GM18520 (cell line): ENCODE measurements at regions not wholly inside any gene's neighbourhood (a gene's known extent, or its start where the extent isn't known, plus 50 kb on each side); places are given as distances from the start of the nearest gene placed in this dataset.
"Not testable (repeated sequence)": the region's sequence is repeated elsewhere in the genome, so short reads cannot be mapped to it uniquely, and the experiment has no call there.

Source experiments
- ATAC-seq: cut with Tn5 transposase; IDR thresholded peaks from one replicate; pipeline ENCODE4 v1.9.1; 2021; ENCODE audit not compliant: unreplicated experiment

GRCh38 chr18:11468617-11469016, 140.8 kb upstream of the SLC35G4 start:
- ATAC-seq: no peak

GRCh38 chr18:11468120-11468519, 141.3 kb upstream of the SLC35G4 start:
- no peak for ATAC-seq

DNA sequence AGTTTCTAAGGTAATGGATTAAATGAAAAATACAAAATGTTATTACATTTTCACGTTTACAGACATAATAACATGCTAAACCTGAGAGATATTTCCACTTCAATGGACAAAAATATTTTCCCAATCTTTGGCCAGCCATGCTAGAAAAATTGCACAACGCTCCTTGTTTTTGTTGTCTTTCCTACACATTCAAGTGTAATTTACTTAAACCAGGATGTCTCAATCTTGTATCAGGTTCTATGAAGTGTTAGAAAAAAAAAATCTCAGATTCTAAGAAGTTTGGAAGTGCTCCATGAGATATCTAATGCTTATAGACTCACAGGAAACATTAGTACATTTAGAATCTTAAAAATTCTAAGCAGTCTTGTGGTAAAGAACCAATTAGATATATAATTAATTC, 141.8 kb upstream of the SLC35G4 start:
- ATAC-seq: no peak

GRCh38 chr18:11464129-11464528, 145.3 kb upstream of the SLC35G4 start:
- no peak for ATAC-seq

DNA sequence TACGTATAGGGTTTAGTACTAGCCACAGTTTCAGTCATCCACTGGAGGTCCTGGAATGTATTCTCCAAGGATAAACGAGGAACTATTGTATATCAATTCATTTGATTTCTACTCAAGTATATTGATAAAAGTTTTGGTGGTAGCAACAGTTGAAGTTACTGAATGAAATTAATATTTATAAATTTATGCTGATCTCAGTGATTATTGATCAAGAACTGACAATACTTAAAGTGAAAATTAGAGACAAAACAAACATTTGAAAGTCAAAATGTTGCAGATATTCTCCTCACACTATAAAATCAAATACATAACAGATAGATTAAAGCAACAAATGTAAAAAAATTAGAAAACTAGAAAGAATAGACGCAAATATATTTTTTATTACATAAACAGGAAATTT, 150.9 kb upstream of the SLC35G4 start:
- no peak for ATAC-seq

- ATAC-seq: not testable (repeated sequence)
These were observed 151.5 kb upstream of the SLC35G4 start for GRCh38 chr18:11457853-11458252.

GRCh38 chr18:11454040-11454439, 155.4 kb upstream of the SLC35G4 start:
- ATAC-seq: no peak

DNA sequence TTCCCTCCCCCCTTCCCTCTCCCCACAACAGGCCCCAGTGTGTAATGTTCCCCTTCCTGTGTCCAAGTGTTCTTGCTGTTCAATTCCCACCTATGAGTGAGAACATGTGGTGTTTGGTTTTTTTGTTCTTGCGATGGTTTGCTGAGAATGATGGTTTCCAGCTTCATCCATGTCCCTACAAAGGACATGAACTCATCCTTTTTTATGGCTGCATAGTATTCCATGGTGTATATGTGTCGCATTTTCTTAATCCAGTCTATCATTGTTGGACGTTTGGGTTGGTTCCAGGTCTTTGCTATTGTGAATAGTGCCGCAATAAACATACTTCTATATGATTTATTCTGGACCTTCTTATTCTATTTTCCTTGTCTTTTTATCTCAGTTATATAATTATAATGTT, 165.2 kb upstream of the SLC35G4 start:
- ATAC-seq: not testable (repeated sequence)

DNA sequence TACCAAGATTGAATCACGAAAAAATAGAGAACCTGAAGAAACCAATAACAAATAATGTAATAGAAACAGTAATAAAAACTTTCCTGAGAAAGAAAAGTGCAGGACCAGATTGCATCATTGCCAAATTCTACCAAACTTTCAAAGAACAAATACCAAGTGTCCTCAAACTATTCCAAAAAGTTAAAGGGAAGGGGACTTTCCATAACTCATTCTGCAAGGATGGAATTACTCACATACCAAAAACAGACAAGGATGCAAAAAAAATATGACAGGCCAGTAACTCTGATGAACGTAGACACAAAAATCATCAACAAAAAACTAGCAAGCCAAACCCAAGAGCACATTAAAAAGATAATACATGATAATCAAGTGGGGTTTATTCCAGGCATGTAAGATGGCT, 172.3 kb upstream of the SLC35G4 start:
- no peak for ATAC-seq

GRCh38 chr18:11432360-11432811, 177.0 kb upstream of the SLC35G4 start:
- ATAC-seq: no peak

DNA sequence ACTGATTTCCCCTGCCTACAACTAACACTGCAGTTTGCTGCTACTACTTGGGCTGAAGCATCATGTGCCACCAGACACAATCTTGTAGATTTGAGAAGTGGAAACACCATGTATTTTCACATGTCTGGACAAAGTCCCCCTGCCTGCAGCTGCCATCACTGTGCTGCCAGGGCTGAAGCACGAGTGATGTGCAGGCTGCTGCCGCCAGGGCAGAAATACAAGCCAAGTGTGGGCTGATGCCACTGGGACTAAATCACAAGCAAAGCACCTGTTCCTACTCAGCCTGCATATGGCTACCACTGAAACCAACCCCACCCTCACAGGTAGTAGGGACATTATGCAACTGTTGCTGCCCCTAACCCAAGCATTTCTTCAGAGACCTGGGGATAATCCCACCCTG, 179.5 kb upstream of the SLC35G4 start:
- no peak for ATAC-seq

DNA sequence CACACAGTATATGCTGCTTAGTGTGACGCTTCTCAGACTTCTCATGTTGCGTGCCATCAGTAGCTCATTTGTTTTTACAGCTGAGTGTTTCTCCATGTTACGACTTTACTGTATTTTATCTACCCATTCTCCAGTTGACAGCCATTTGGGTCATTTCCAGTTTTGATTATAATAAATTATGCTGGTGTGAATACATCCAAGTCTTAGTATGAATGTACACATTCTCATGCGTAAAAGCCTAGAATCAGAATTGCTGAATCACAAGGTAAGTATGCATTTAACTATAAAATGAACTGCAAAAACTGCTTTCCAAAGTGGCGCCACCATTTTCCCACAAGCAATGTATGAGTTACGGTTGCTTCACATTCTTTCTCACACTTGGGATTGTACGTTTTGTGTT, 184.2 kb upstream of the SLC35G4 start:
- ATAC-seq: no peak

DNA sequence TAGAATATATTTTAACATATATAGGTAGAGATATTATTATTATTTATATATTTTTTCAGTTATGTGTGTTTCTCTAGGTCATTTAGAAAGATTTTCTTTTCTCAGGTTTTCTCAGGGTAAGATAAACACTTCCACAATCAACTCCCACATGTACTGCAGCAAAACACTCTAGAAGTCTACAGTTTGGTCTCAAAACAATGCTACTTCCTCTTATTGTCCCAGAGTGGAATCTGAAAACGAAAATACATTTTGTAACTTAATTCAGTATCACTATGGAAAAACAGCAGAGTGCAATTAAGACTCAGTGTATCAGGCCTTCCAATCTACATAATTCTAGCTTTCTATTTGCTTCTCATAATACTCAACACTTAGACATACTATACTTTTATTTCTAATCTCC, 190.1 kb upstream of the SLC35G4 start:
- ATAC-seq: no peak

- ATAC-seq: no peak
These were observed 196.6 kb upstream of the SLC35G4 start for GRCh38 chr18:11412811-11413210.

DNA sequence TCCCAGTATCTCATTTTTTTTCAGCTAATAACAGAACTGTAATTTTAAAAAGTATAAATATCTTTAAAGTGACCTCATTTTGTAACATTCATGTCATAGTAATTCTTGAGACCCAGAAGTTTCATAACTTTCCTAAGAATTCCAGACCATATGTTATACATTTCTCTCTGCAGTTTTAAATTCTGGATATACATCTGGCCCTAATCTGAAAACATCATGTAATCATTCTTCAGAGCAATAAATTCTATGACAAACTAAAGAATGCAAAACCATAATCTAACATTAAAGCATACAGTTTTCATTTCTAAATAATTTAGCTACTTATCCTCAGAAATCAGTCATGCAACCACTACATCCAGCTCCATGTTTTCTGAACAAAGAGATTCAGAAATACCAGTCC, 198.3 kb upstream of the SLC35G4 start:
- ATAC-seq: no peak

DNA sequence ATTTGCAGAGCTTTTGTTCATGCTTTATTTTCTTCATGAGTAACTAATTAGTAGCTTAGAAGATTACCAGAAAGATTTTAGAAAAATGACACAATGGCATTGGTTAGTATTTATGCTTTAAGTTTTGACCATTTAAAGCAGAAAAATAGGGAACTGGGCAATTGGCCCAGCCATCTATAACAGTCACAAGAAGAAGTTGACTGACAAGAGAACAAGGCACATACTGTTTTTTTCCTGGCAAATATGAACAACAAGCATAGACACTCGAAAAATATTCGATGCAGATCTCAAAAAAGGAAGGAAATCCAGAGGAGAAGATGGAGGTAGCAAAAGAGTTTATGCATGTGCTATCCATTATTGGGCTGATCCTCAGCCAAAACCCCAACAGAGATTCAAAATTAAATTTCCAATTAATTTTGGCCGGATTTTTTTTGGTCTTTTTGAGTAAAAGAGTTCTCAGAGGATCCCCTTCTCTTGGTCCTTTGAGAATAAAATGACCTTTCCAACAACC, 200.8 kb upstream of the SLC35G4 start:
- ATAC-seq: no peak

GRCh38 chr18:11407940-11408339, 201.5 kb upstream of the SLC35G4 start:
- no peak for ATAC-seq

GRCh38 chr18:11405804-11406203, 203.6 kb upstream of the SLC35G4 start:
- no peak for ATAC-seq

DNA sequence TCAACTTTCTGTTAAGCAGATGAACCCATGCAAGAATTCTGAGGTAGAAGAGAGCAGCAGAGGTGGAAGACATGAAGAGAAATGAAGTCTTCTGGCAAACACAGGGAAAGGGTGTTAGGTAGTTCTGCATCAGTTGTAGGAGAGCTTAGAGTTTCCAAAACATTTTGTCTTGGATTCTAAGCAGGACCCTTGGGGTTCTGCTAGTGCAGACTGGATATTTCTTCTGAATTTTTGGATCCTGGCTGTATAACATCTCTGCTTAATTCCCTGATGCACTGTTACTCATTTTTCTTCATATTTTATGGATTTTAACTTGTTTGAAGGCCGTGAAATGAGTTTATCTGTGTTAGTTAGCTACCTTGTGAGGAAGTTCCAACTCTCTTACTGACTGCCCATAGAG, 208.7 kb upstream of the SLC35G4 start:
- no peak for ATAC-seq

DNA sequence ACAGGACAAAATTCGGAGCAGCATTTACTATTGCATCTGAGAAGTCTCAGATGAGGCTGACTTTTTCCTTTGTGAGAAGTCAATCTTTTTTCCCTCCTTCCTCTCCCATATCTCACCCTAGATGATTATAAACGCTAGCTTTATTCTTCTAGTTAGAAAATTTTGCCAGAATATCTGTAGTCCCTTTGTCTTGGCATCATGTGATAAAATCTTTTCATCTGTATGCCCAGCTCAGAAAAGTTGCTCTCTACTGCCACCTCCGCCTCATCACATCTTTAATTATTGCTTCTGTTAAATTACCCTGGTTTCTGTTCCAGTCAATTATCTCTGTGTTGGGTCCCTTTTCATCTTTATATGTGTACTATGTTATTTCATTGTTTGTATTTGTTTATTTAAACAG, 210.8 kb upstream of the SLC35G4 start:
- ATAC-seq: no peak

- no peak for ATAC-seq
These were observed 216.2 kb upstream of the SLC35G4 start for GRCh38 chr18:11392980-11393885.

GRCh38 chr18:11392292-11392691, 217.1 kb upstream of the SLC35G4 start:
- no peak for ATAC-seq

GRCh38 chr18:11391661-11392060, 217.7 kb upstream of the SLC35G4 start:
- no peak for ATAC-seq
